SH-SY5Y (cell line): ENCODE measurements at regions not wholly inside any gene's neighbourhood (a gene's known extent, or its start where the extent isn't known, plus 50 kb on each side); places are given as distances from the start of the nearest gene placed in this dataset.

Experiments
- GATA2 ChIP-seq: IDR thresholded peaks from 2 replicates; pipeline ENCODE4 v1.6.1; 2011; ENCODE audit warnings: mild to moderate bottlenecking, low read depth, low read length
- GATA3 ChIP-seq: IDR thresholded peaks from 2 replicates; pipeline ENCODE4 v1.6.1; 2011; ENCODE audit warnings: low read depth, mild to moderate bottlenecking, low read length, moderate library complexity

DNA sequence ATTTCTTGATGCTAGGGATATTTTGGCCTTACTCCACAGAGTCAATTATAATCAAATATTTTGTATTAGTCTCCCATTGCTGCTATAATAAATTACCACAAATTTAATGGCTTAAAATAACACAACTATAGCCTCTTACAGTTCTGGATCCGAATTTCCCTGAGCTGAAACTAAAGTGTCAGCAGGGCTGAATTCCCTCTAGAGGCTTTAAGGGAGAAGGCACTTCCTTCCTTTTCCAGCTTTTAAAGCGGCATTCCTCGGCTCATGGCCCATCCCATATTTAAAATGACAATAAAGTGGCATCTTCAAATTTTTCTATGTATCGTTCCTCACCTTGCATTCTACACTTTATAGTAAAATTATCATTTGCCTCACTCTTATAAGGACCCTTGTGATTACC, 421.4 kb upstream of the ZWINT start:
- TF ChIP-seq GATA2 (no peak), GATA3 (no peak)

DNA sequence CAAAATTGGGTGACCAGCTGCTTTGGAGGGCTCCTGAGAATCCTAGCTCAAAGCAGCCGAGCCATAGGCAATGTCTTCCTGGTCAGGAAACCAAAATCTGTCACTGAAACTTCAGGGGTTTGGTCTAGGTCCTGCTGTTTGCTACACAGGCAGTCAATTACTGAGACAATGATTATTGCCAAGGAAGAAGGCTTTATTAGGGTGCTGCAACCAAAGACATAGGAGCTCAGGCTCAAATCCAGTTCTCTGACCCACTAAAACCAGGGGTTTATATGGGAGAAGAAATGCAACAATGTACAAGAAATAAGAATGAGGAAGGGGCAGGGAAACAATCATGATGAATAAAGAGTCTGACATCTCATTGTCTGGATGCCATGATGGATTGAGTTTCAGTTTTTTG, 410.3 kb upstream of the ZWINT start:
- TF ChIP-seq GATA2 (no peak), GATA3 (no peak)

DNA sequence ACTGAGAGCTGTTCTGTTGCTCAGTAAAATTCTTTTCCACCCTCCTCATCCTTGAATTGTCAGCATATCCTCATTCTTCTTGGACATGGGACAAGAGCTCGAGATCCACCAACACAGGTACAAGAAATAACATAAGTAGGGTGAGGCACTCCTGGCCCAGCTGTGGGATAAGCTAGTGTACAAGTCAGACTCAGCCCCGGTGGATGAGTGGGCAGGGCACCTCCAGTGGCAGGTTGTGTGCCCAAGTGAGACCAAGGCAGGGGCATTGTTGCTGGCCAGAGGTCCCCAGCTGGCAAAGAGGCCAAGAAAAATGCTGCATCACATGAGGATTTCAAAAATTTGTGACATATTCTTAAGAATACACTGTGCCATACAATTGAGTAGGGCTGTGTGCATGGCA, 402.0 kb upstream of the ZWINT start:
- TF ChIP-seq GATA2: no peak
- TF ChIP-seq GATA3: no peak

DNA sequence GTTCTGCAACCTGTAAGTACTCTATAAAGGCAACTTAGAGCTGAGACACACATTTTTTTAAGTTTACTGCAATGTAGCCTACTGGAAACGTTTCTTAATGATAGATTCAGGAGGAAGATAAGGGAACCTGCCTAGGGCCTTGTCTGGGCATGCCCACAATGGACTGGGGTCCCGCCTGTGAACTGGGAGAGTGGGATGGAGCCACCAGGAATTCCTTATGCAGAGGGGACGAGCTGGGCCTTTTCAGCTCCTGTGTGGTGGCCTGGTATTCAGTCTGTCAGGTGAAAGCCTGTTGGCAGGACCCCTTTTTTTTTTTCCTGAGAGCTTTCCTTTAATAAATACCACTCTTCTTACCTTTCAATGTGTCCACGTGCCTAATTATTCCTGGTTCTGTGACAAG, 384.4 kb upstream of the ZWINT start:
- no peak for TF ChIP-seq GATA3
- TF ChIP-seq GATA2: no peak

DNA sequence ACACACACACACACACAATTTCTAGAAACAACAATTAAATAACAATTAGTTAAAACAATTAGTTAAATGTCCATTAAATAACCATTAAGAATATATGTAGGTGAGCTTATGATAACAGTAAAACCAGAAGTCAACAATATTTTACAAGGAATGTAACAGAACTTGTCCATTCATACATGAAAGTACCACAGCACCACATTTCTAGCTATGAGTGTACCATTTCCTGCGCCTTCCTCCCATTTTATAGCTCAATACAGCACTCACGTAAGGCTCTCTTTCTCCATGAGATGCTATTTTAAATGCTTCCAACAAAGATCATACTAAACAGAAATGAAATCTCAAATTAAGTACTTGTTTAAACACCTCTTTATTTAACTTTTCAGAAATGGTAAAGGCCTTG, 367.3 kb upstream of the ZWINT start:
- no peak for TF ChIP-seq GATA3
- no peak for TF ChIP-seq GATA2

DNA sequence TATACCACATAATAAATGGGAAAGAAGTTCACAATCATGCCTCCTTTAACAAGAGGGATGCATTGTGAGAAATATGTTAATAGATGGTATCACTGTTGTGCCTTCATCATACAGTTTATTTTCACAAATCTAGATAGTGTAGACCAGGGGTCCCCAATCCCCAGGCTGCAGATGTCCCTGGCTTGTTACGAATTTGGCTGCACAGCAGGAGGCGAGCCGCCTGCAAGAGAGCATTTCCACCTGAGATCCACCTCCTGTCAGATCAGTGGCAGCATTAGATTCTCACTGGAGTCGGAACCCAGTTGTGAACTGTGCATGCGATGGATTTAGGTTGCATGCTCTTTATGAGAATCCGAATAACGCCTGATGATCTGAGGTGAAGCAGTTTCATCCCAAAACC, 361.9 kb upstream of the ZWINT start:
- no peak for TF ChIP-seq GATA2
- no peak for TF ChIP-seq GATA3

GRCh38 chr10:56715262-56715661, 354.2 kb upstream of the ZWINT start:
- TF ChIP-seq GATA2 (no peak), GATA3 (no peak)

- TF ChIP-seq GATA2 (no peak), GATA3 (no peak)
Measured at GRCh38 chr10:56698506-56698905, 337.4 kb upstream of the ZWINT start.

GRCh38 chr10:56679578-56679977, 318.5 kb upstream of the ZWINT start:
- no peak for TF ChIP-seq GATA3
- TF ChIP-seq GATA2: no peak

DNA sequence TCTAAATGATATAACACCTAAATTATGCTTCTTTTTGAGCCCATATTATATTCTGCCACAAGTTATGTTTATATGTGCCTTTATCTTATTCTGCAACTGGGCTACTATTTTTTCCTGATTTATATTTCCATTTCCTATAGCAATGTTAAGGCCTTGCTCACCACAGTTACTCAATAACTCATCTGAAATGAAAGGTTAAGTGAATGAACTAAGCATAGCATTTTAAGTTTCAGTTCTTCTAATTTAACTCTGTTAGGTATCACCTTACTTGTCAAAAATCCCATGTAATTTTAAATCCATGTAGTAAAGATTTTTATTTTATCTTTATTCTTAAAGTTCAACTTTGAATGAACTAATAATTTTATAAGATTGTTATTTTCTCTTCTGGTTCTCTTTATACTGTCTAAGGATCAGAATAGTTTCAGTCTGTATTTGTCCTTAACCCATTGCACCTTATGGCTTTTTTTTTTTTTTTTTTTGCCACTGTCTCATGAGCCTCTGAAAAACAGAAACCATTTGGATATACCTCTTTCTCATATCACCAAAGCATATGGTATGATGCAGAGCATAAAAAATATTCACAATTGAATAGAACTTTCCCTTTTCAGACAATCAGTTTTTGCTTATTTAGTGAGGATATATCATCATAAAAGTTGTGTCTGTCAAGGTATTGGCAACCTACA, 301.8 kb upstream of the ZWINT start:
- TF ChIP-seq GATA3 (no peak), GATA2 (no peak)

GRCh38 chr10:56653289-56653688, 292.2 kb upstream of the ZWINT start:
- no peak for TF ChIP-seq GATA3
- TF ChIP-seq GATA2: no peak

DNA sequence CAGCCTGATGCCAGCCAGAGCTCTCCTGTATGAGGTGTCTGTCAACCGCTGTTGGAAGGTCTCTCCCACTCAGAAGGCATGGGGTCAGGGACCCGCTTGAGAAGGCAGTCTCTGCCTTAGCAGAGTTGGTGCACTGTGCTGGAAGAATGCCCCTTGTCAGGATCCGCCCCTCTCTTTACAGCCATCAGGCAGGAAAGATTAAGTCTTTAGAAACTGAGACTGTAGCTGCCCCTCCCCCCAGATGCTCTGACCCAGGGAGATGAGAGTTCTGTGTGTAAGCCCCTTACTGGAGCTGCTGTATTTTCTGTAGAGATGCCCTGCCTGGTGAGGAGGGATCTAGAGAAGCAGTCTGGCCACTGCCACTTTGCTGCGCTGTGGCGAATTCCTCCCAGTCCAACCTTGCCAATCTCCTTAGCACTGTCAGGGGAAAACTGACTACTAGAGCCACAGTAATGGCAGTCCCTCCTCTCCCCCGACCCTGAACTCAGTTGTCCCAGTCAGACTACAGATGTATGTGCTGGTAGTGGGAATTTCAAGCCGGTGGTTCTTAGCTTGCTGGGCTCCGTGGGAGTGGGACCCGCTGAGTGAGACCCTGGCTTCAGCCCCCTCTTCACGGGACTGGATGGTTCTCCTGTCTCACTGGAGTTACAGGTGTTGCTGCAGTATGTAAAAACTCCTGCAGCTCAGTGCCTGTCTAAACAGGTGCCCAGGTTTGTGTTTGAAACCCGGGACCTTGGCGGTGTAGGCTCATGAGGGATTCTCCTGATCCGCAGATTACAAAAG, 285.5 kb upstream of the ZWINT start:
- no peak for TF ChIP-seq GATA3

GRCh38 chr10:56633876-56634452, 272.9 kb upstream of the ZWINT start:
- no peak for TF ChIP-seq GATA2
- no peak for TF ChIP-seq GATA3

DNA sequence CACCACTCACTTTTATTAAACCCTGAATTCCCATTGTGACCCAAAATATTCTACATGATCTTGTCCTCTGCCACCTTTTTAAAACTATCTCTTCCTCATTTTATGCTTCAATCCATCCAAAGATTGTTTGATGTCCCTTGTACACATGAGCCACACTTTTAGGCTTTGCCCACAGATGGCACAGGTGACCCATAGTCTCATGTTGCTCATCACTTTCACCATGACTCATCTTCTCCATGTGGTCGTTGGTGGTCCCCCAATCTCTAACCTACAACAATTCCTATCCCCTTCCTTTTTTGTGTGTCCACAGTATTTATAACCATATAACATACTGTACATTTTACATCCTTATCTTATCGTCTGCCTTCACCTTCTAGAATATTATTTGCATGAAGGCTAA, 271.5 kb upstream of the ZWINT start:
- TF ChIP-seq GATA3 (no peak), GATA2 (no peak)

- TF ChIP-seq GATA2: no peak
- no peak for TF ChIP-seq GATA3
Measured at GRCh38 chr10:56624082-56624481, 263.0 kb upstream of the ZWINT start.

- TF ChIP-seq GATA3 (no peak), GATA2 (no peak)
Measured at GRCh38 chr10:56623064-56623463, 262.0 kb upstream of the ZWINT start.
